ENCODE measurements at regions not wholly inside any gene's neighbourhood (a gene's known extent, or its start where the extent isn't known, plus 50 kb on each side); places are given as distances from the start of the nearest gene placed in this dataset.

GRCh38 chr2:189372688-189373257, 68.5 kb upstream of the WDR75 start:
- no peak for DNase-seq

GRCh38 chr2:189374481-189374880, 66.8 kb upstream of the WDR75 start:
- no peak for DNase-seq

GRCh38 chr2:189375842-189376241, 65.4 kb upstream of the WDR75 start:
- DNase-seq, result no peak

- no peak for DNase-seq
Observed at GRCh38 chr2:189379287-189379630, 62.0 kb upstream of the WDR75 start.

GRCh38 chr2:189379731-189380261, 61.5 kb upstream of the WDR75 start:
- DNase-seq, result no peak

GRCh38 chr2:189382668-189383067, 58.6 kb upstream of the WDR75 start:
- no peak for DNase-seq

GRCh38 chr2:189386741-189387140, 54.5 kb upstream of the WDR75 start:
- DNase-seq, result no peak

GRCh38 chr2:189391201-189391600, 50.1 kb upstream of the WDR75 start:
- no peak for DNase-seq
